Astrocyte (in vitro differentiated cells and primary cell): ENCODE measurements at regions not wholly inside any gene's neighbourhood (a gene's known extent, or its start where the extent isn't known, plus 50 kb on each side); places are given as distances from the start of the nearest gene placed in this dataset.
A peak's percentile ranks its signal among the peaks of the same experiment; 100 is the strongest.

Source experiments
- DNase-seq: peaks from one replicate; pipeline ENCODE4 v3.0.0-alpha.2; 2010; ENCODE audit warnings: low read depth
- FAIRE-seq: peaks from 2 replicates; lab custom pipeline; 2011; peaks lifted over from hg19 to GRCh38; lab: Jason Lieb, UNC
- H2AFZ ChIP-seq: 2 replicates; pipeline ENCODE4 v1.6.0; 2012; ENCODE audit warnings: low read depth, low read length, inconsistent platforms
- H3K27ac ChIP-seq: 2 replicates; pipeline ENCODE4 v1.5.1; 2011; ENCODE audit warnings: low read depth, low read length, inconsistent platforms
- H3K27me3 ChIP-seq: 2 replicates; pipeline ENCODE4 v1.6.0; 2011; ENCODE audit warnings: low read length, inconsistent platforms; ENCODE audit not compliant: insufficient read depth
- H3K36me3 ChIP-seq: 2 replicates; pipeline ENCODE4 v1.5.1; 2011; ENCODE audit warnings: low read length, inconsistent platforms; ENCODE audit not compliant: insufficient read depth
- H3K4me1 ChIP-seq: 2 replicates; pipeline ENCODE4 v1.5.1; 2011; ENCODE audit warnings: low read length, inconsistent platforms; ENCODE audit not compliant: insufficient read depth
- H3K4me2 ChIP-seq: 2 replicates; pipeline ENCODE4 v1.6.0; 2012; ENCODE audit warnings: low read length, inconsistent platforms
- H3K4me3 ChIP-seq: 2 replicates; pipeline ENCODE4 v1.5.1; 2011; ENCODE audit warnings: low read depth, mild to moderate bottlenecking, low read length, inconsistent platforms; ENCODE audit not compliant: insufficient read depth
- H3K79me2 ChIP-seq: 2 replicates; pipeline ENCODE4 v1.6.0; 2012; ENCODE audit warnings: mild to moderate bottlenecking, low read length, inconsistent platforms; ENCODE audit not compliant: insufficient read depth
- H3K9ac ChIP-seq: 2 replicates; pipeline ENCODE4 v1.6.0; 2012; ENCODE audit warnings: mild to moderate bottlenecking, low read length, inconsistent platforms
- H3K9me3 ChIP-seq: 2 replicates; pipeline ENCODE4 v1.5.1; 2012; ENCODE audit warnings: low read depth, mild to moderate bottlenecking, low read length, inconsistent platforms; ENCODE audit not compliant: insufficient read depth
- H4K20me1 ChIP-seq: 2 replicates; pipeline ENCODE4 v1.6.0; 2012; ENCODE audit warnings: low read length, inconsistent platforms; ENCODE audit not compliant: insufficient read depth
- H3K27ac Mint-ChIP-seq: one replicate; pipeline ENCODE4 v1.8.0; 2021; ENCODE audit warnings: mild to moderate bottlenecking, mixed read lengths; ENCODE audit not compliant: unreplicated experiment
- H3K27me3 Mint-ChIP-seq: one replicate; pipeline ENCODE4 v1.8.0; 2021; ENCODE audit warnings: low read depth, mixed read lengths; ENCODE audit not compliant: unreplicated experiment
- H3K36me3 Mint-ChIP-seq: one replicate; pipeline ENCODE4 v1.8.0; 2021; ENCODE audit warnings: low read depth, mixed read lengths; ENCODE audit not compliant: unreplicated experiment
- H3K4me1 Mint-ChIP-seq: one replicate; pipeline ENCODE4 v1.8.0; 2021; ENCODE audit warnings: low read depth, mixed read lengths; ENCODE audit not compliant: unreplicated experiment
- H3K4me3 Mint-ChIP-seq: one replicate; pipeline ENCODE4 v1.8.0; 2021; ENCODE audit warnings: mild to moderate bottlenecking, moderate library complexity, mixed read lengths; ENCODE audit not compliant: unreplicated experiment
- H3K9me3 Mint-ChIP-seq: one replicate; pipeline ENCODE4 v1.8.0; 2021; ENCODE audit warnings: mild to moderate bottlenecking, mixed read lengths; ENCODE audit not compliant: unreplicated experiment
- CTCF ChIP-seq: IDR thresholded peaks from 2 replicates; pipeline ENCODE4 v1.5.1; 2011; ENCODE audit warnings: low read depth, mild to moderate bottlenecking, inconsistent platforms, low read length, moderate library complexity; ENCODE audit not compliant: insufficient read depth
- EZH2 ChIP-seq: IDR thresholded peaks from 2 replicates; pipeline ENCODE4 v1.6.1; 2012; ENCODE audit warnings: mild to moderate bottlenecking, low read length, inconsistent platforms; ENCODE audit not compliant: insufficient read depth

GRCh38 chr5:143739746-143740145 is 72.2 kb upstream of the HMHB1 start:
- TF ChIP-seq EZH2: no peak
- no peak for TF ChIP-seq CTCF
- no peaks in the 10 kb centered on the region for H3K79me2 ChIP-seq
- H3K9me3 ChIP-seq: no peaks in the 10 kb centered on the region
- Mint-ChIP-seq H3K27ac (no peak overlapping the region), H3K4me1 (peaks cover 5% of the 10 kb centered on the region), H3K9me3 (no peaks in the 10 kb centered on the region), H3K36me3 (no peaks in the 10 kb centered on the region), H3K27me3 (peaks cover 2% of the 10 kb centered on the region), H3K4me3 (no peak overlapping the region)
- no peak overlapping the region for H3K27ac ChIP-seq
- no peaks in the 10 kb centered on the region for H3K36me3 ChIP-seq
- no peaks in the 10 kb centered on the region for H4K20me1 ChIP-seq
- FAIRE-seq (no peak), DNase-seq (peak; percentile 11)
- no peaks in the 10 kb centered on the region for H3K4me1 ChIP-seq
- no peak overlapping the region for H3K4me3 ChIP-seq
- no peak overlapping the region for H3K9ac ChIP-seq
- no peak overlapping the region for H3K4me2 ChIP-seq
- no peak overlapping the region for H2AFZ ChIP-seq
- H3K27me3 ChIP-seq: no peaks in the 10 kb centered on the region

- no peaks in the 10 kb centered on the region for H4K20me1 ChIP-seq
- H3K9ac ChIP-seq: no peak overlapping the region
- H3K36me3 ChIP-seq: no peaks in the 10 kb centered on the region
- H3K4me2 ChIP-seq: no peak overlapping the region
- no peak overlapping the region for H3K4me3 ChIP-seq
- DNase-seq (no peak), FAIRE-seq (no peak)
- no peaks in the 10 kb centered on the region for H3K4me1 ChIP-seq
- no peak overlapping the region for H3K27ac ChIP-seq
- H3K36me3 Mint-ChIP-seq: no peaks in the 10 kb centered on the region
- peaks cover 10% of the 10 kb centered on the region for H3K4me1 Mint-ChIP-seq
- H2AFZ ChIP-seq: no peak overlapping the region
- H3K79me2 ChIP-seq: no peaks in the 10 kb centered on the region
- no peak overlapping the region for H3K27ac Mint-ChIP-seq
- peaks cover 2% of the 10 kb centered on the region for H3K27me3 Mint-ChIP-seq
- H3K27me3 ChIP-seq: no peaks in the 10 kb centered on the region
- no peaks in the 10 kb centered on the region for H3K9me3 ChIP-seq
- TF ChIP-seq EZH2 (no peak), CTCF (no peak)
- no peak overlapping the region for H3K4me3 Mint-ChIP-seq
- H3K9me3 Mint-ChIP-seq: no peaks in the 10 kb centered on the region
These were observed 73.3 kb upstream of the HMHB1 start for GRCh38 chr5:143738417-143739401.

- H2AFZ ChIP-seq: no peak overlapping the region
- H3K27ac ChIP-seq: no peak overlapping the region
- H3K9me3 ChIP-seq: no peaks in the 10 kb centered on the region
- no peaks in the 10 kb centered on the region for H4K20me1 ChIP-seq
- H3K36me3 ChIP-seq: no peaks in the 10 kb centered on the region
- DNase-seq (no peak), FAIRE-seq (no peak)
- Mint-ChIP-seq H3K4me1 (peaks cover 15% of the 10 kb centered on the region), H3K27ac (no peak overlapping the region), H3K36me3 (no peaks in the 10 kb centered on the region), H3K4me3 (no peak overlapping the region), H3K9me3 (no peaks in the 10 kb centered on the region), H3K27me3 (no peaks in the 10 kb centered on the region)
- H3K79me2 ChIP-seq: no peaks in the 10 kb centered on the region
- H3K9ac ChIP-seq: no peak overlapping the region
- no peaks in the 10 kb centered on the region for H3K4me1 ChIP-seq
- H3K4me3 ChIP-seq: no peak overlapping the region
- H3K4me2 ChIP-seq: no peak overlapping the region
- no peaks in the 10 kb centered on the region for H3K27me3 ChIP-seq
- no peak for TF ChIP-seq CTCF
- no peak for TF ChIP-seq EZH2
These were observed 74.9 kb upstream of the HMHB1 start for GRCh38 chr5:143737062-143737461.
